A549 (cell line): ENCODE measurements at regions not wholly inside any gene's neighbourhood (a gene's known extent, or its start where the extent isn't known, plus 50 kb on each side); places are given as distances from the start of the nearest gene placed in this dataset.

Experiments
- CTCF ChIP-seq: fragments of >200 bp; sonication (Bioruptor Twin); formaldehyde crosslinking; IDR thresholded peaks from 3 replicates; pipeline ENCODE4 v1.5.1; 2016
- EP300 ChIP-seq, 2 experiments: fragments of >200 bp; sonication (Bioruptor Twin); formaldehyde crosslinking; IDR thresholded peaks; 2 replicates in 1 of 2; 3 replicates in 1 of 2; pipeline ENCODE4 v1.6.1; 2016 to 2017
- ESRRA ChIP-seq: fragments of 150-350 bp; IDR thresholded peaks from 2 replicates; pipeline ENCODE4 v1.6.1; 2014; ENCODE audit warnings: mild to moderate bottlenecking, low read length, borderline replicate concordance
- HMGXB4 ChIP-seq: fragments of 250-450 bp; sonication (Bioruptor Pico); IDR thresholded peaks from 2 replicates; pipeline ENCODE4 v1.5.0; 2021; ENCODE audit warnings: mild to moderate bottlenecking, moderate library complexity, borderline replicate concordance
- MYC ChIP-seq: IDR thresholded peaks from 2 replicates; pipeline ENCODE4 v1.6.1; 2012; ENCODE audit warnings: mild to moderate bottlenecking, inconsistent platforms, low read length, improper control_type of control experiment, borderline replicate concordance
- NFE2L2 ChIP-seq: fragments of 150-350 bp; conservative IDR thresholded peaks from 2 replicates; pipeline ENCODE4 v1.6.1; 2014; ENCODE audit warnings: low read length
- PBX3 ChIP-seq: IDR thresholded peaks from 2 replicates; pipeline ENCODE4 v1.6.1; 2012
- POLR2A ChIP-seq: IDR thresholded peaks from 2 replicates; pipeline ENCODE4 v1.6.1; 2012; ENCODE audit warnings: mild to moderate bottlenecking, low read length
- POLR2AphosphoS2 ChIP-seq: conservative IDR thresholded peaks from 2 replicates; pipeline ENCODE4 v1.6.1; 2012; ENCODE audit warnings: low read length, improper control_type of control experiment, inconsistent platforms
- SMC3 ChIP-seq: fragments of >200 bp; sonication (Bioruptor Twin); formaldehyde crosslinking; IDR thresholded peaks from 3 replicates; pipeline ENCODE4 v1.6.1; 2018; ENCODE audit warnings: inconsistent platforms
- USF2 ChIP-seq: fragments of 450-650 bp; IDR thresholded peaks from 2 replicates; pipeline ENCODE4 v1.6.1; 2014; ENCODE audit warnings: antibody characterized with exemption
- TF ChIP-seq, protein P1 (sequence below): fragments of 200-600 bp; sonication (generic); IDR thresholded peaks from 2 replicates; pipeline ENCODE4 v1.6.1; 2016; ENCODE audit warnings: antibody characterized with exemption, mild to moderate bottlenecking, moderate library complexity

- TF ChIP-seq NFE2L2 = no peak
- TF ChIP-seq CTCF = no peak
- TF ChIP-seq SMC3 = no peak
- TF ChIP-seq, protein P1, sequence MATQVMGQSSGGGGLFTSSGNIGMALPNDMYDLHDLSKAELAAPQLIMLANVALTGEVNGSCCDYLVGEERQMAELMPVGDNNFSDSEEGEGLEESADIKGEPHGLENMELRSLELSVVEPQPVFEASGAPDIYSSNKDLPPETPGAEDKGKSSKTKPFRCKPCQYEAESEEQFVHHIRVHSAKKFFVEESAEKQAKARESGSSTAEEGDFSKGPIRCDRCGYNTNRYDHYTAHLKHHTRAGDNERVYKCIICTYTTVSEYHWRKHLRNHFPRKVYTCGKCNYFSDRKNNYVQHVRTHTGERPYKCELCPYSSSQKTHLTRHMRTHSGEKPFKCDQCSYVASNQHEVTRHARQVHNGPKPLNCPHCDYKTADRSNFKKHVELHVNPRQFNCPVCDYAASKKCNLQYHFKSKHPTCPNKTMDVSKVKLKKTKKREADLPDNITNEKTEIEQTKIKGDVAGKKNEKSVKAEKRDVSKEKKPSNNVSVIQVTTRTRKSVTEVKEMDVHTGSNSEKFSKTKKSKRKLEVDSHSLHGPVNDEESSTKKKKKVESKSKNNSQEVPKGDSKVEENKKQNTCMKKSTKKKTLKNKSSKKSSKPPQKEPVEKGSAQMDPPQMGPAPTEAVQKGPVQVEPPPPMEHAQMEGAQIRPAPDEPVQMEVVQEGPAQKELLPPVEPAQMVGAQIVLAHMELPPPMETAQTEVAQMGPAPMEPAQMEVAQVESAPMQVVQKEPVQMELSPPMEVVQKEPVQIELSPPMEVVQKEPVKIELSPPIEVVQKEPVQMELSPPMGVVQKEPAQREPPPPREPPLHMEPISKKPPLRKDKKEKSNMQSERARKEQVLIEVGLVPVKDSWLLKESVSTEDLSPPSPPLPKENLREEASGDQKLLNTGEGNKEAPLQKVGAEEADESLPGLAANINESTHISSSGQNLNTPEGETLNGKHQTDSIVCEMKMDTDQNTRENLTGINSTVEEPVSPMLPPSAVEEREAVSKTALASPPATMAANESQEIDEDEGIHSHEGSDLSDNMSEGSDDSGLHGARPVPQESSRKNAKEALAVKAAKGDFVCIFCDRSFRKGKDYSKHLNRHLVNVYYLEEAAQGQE = no peak
- TF ChIP-seq HMGXB4 (CRISPR knock-in tag) = no peak
- no peak for TF ChIP-seq POLR2A
- TF ChIP-seq POLR2AphosphoS2 = no peak
- no peak for TF ChIP-seq EP300 (IDR thresholded peaks at IDR 0.05)
- TF ChIP-seq USF2 = no peak
- no peak for TF ChIP-seq PBX3
- TF ChIP-seq MYC = no peak
- no peak for TF ChIP-seq ESRRA
Observed at GRCh38 chr4:62913065-62913464, 1496.2 kb downstream of the TECRL start.
